ENCODE measurements at regions not wholly inside any gene's neighbourhood (a gene's known extent, or its start where the extent isn't known, plus 50 kb on each side); places are given as distances from the start of the nearest gene placed in this dataset.
A peak's percentile ranks its signal among the peaks of the same experiment; 100 is the strongest.
"Not testable (repeated sequence)": the region's sequence is repeated elsewhere in the genome, so short reads cannot be mapped to it uniquely, and the experiment has no call there.

GRCh38 chr21:5013455-5014304 lies 5507.7 kb upstream of the TPTE start:
- CTCF ChIA-PET; H3K27ac Mint-ChIP-seq; H3K9me3 Mint-ChIP-seq (ENCODE audit: insufficient read depth); H3K27me3 Mint-ChIP-seq (ENCODE audit: low read depth); DNase-seq; ATAC-seq; H3K4me3 Mint-ChIP-seq; H3K4me1 Mint-ChIP-seq (ENCODE audit: low read depth); H3K36me3 Mint-ChIP-seq (ENCODE audit: low read depth); POLR2A ChIA-PET: not testable (repeated sequence)

GRCh38 chr21:5015187-5015586 lies 5506.2 kb upstream of the TPTE start:
- CTCF ChIA-PET; H3K4me1 Mint-ChIP-seq (ENCODE audit: low read depth); H3K36me3 Mint-ChIP-seq (ENCODE audit: low read depth); POLR2A ChIA-PET; ATAC-seq; H3K4me3 Mint-ChIP-seq; H3K27ac Mint-ChIP-seq; H3K27me3 Mint-ChIP-seq (ENCODE audit: low read depth); DNase-seq; H3K9me3 Mint-ChIP-seq (ENCODE audit: insufficient read depth): not testable (repeated sequence)

GRCh38 chr21:5019120-5019519 lies 5502.3 kb upstream of the TPTE start:
- H3K27ac Mint-ChIP-seq; H3K27me3 Mint-ChIP-seq (ENCODE audit: low read depth); DNase-seq; CTCF ChIA-PET; POLR2A ChIA-PET; H3K36me3 Mint-ChIP-seq (ENCODE audit: low read depth); H3K4me1 Mint-ChIP-seq (ENCODE audit: low read depth); H3K4me3 Mint-ChIP-seq; H3K9me3 Mint-ChIP-seq (ENCODE audit: insufficient read depth): not testable (repeated sequence)
- ATAC-seq, result peak; percentile 72

GRCh38 chr21:5021815-5022214 lies 5499.6 kb upstream of the TPTE start:
- H3K27me3 Mint-ChIP-seq (ENCODE audit: low read depth); DNase-seq; H3K36me3 Mint-ChIP-seq (ENCODE audit: low read depth); CTCF ChIA-PET; H3K9me3 Mint-ChIP-seq (ENCODE audit: insufficient read depth); H3K4me1 Mint-ChIP-seq (ENCODE audit: low read depth); H3K27ac Mint-ChIP-seq; POLR2A ChIA-PET; H3K4me3 Mint-ChIP-seq: not testable (repeated sequence)
- ATAC-seq, result peak; percentile 44

- DNase-seq; H3K9me3 Mint-ChIP-seq (ENCODE audit: insufficient read depth); CTCF ChIA-PET; H3K27me3 Mint-ChIP-seq (ENCODE audit: low read depth); H3K4me1 Mint-ChIP-seq (ENCODE audit: low read depth); H3K27ac Mint-ChIP-seq; H3K36me3 Mint-ChIP-seq (ENCODE audit: low read depth); H3K4me3 Mint-ChIP-seq; POLR2A ChIA-PET: not testable (repeated sequence)
- ATAC-seq, result peak; percentile 73
Observed at GRCh38 chr21:5022254-5022653, 5499.1 kb upstream of the TPTE start.

GRCh38 chr21:5022748-5023147 lies 5498.6 kb upstream of the TPTE start:
- H3K36me3 Mint-ChIP-seq (ENCODE audit: low read depth); CTCF ChIA-PET; H3K27ac Mint-ChIP-seq; H3K4me3 Mint-ChIP-seq; H3K4me1 Mint-ChIP-seq (ENCODE audit: low read depth); DNase-seq; POLR2A ChIA-PET; H3K9me3 Mint-ChIP-seq (ENCODE audit: insufficient read depth); H3K27me3 Mint-ChIP-seq (ENCODE audit: low read depth): not testable (repeated sequence)
- ATAC-seq, result peak; percentile 8

- POLR2A ChIA-PET; DNase-seq; CTCF ChIA-PET; H3K4me3 Mint-ChIP-seq; H3K36me3 Mint-ChIP-seq (ENCODE audit: low read depth); H3K9me3 Mint-ChIP-seq (ENCODE audit: insufficient read depth); H3K27ac Mint-ChIP-seq; H3K4me1 Mint-ChIP-seq (ENCODE audit: low read depth); H3K27me3 Mint-ChIP-seq (ENCODE audit: low read depth); ATAC-seq: not testable (repeated sequence)
Observed at GRCh38 chr21:5035147-5035546, 5486.2 kb upstream of the TPTE start.

GRCh38 chr21:5035587-5035986 lies 5485.8 kb upstream of the TPTE start:
- CTCF ChIA-PET; H3K4me3 Mint-ChIP-seq; H3K27me3 Mint-ChIP-seq (ENCODE audit: low read depth); H3K27ac Mint-ChIP-seq; DNase-seq; H3K4me1 Mint-ChIP-seq (ENCODE audit: low read depth); ATAC-seq; H3K36me3 Mint-ChIP-seq (ENCODE audit: low read depth); POLR2A ChIA-PET; H3K9me3 Mint-ChIP-seq (ENCODE audit: insufficient read depth): not testable (repeated sequence)

- H3K27me3 Mint-ChIP-seq (ENCODE audit: low read depth); H3K36me3 Mint-ChIP-seq (ENCODE audit: low read depth); CTCF ChIA-PET; H3K4me1 Mint-ChIP-seq (ENCODE audit: low read depth); H3K9me3 Mint-ChIP-seq (ENCODE audit: insufficient read depth); H3K27ac Mint-ChIP-seq; H3K4me3 Mint-ChIP-seq; ATAC-seq; DNase-seq; POLR2A ChIA-PET: not testable (repeated sequence)
Observed at GRCh38 chr21:5037606-5038331, 5483.6 kb upstream of the TPTE start.

- H3K27ac Mint-ChIP-seq; DNase-seq; H3K4me1 Mint-ChIP-seq (ENCODE audit: low read depth); POLR2A ChIA-PET; H3K36me3 Mint-ChIP-seq (ENCODE audit: low read depth); H3K9me3 Mint-ChIP-seq (ENCODE audit: insufficient read depth); H3K27me3 Mint-ChIP-seq (ENCODE audit: low read depth); H3K4me3 Mint-ChIP-seq; CTCF ChIA-PET; ATAC-seq: not testable (repeated sequence)
Observed at GRCh38 chr21:5039926-5040325, 5481.5 kb upstream of the TPTE start.

GRCh38 chr21:5042583-5042982 lies 5478.8 kb upstream of the TPTE start:
- DNase-seq; H3K27me3 Mint-ChIP-seq (ENCODE audit: low read depth); ATAC-seq; H3K36me3 Mint-ChIP-seq (ENCODE audit: low read depth); H3K4me3 Mint-ChIP-seq; H3K27ac Mint-ChIP-seq; H3K4me1 Mint-ChIP-seq (ENCODE audit: low read depth); POLR2A ChIA-PET; H3K9me3 Mint-ChIP-seq (ENCODE audit: insufficient read depth); CTCF ChIA-PET: not testable (repeated sequence)

- H3K4me3 Mint-ChIP-seq; DNase-seq; H3K4me1 Mint-ChIP-seq (ENCODE audit: low read depth); H3K9me3 Mint-ChIP-seq (ENCODE audit: insufficient read depth); H3K27ac Mint-ChIP-seq; POLR2A ChIA-PET; H3K27me3 Mint-ChIP-seq (ENCODE audit: low read depth); CTCF ChIA-PET; H3K36me3 Mint-ChIP-seq (ENCODE audit: low read depth); ATAC-seq: not testable (repeated sequence)
Observed at GRCh38 chr21:5044812-5045211, 5476.6 kb upstream of the TPTE start.
